GM20000 (cell line): ENCODE measurements at regions not wholly inside any gene's neighbourhood (a gene's known extent, or its start where the extent isn't known, plus 50 kb on each side); places are given as distances from the start of the nearest gene placed in this dataset.

Source experiments
- DNase-seq: peaks from one replicate; pipeline ENCODE4 v3.0.0; 2012; ENCODE audit warnings: low spot score
- TF ChIP-seq, protein P1 (sequence below): IDR thresholded peaks from 2 replicates; pipeline ENCODE4 v1.5.1; 2012; ENCODE audit warnings: mild to moderate bottlenecking, control low read depth; ENCODE audit errors: extremely low read depth, missing control alignments

DNA sequence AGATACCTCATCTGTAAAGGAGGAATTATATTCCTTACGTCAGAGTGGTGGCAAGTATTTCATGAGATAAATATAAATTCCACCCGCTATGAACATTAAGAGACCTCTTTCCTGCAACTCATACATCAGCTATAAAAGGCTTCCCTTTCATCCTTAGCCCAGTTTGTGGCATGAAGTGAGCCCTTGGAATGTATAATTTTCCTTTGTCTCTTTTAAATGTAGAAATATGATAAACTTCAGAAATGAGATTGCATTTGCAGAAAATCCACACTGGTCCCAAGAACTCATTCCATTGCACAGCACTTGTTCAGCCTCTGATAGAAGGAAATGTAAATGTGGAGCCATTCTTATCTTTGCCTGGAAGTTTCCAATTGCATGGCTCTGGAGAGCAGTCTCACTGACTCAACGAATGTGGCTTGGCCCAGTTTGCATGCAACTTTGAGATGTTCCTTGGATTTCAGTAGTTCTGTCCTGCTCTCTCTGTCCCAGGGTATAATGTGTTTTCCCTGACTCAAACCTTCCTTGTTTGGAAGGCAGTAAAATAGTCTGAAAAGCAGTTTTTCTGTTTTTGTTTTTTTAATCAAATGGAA, 746.4 kb downstream of the CDH11 start:
- DNase-seq, result no peak
- TF ChIP-seq, protein P1, sequence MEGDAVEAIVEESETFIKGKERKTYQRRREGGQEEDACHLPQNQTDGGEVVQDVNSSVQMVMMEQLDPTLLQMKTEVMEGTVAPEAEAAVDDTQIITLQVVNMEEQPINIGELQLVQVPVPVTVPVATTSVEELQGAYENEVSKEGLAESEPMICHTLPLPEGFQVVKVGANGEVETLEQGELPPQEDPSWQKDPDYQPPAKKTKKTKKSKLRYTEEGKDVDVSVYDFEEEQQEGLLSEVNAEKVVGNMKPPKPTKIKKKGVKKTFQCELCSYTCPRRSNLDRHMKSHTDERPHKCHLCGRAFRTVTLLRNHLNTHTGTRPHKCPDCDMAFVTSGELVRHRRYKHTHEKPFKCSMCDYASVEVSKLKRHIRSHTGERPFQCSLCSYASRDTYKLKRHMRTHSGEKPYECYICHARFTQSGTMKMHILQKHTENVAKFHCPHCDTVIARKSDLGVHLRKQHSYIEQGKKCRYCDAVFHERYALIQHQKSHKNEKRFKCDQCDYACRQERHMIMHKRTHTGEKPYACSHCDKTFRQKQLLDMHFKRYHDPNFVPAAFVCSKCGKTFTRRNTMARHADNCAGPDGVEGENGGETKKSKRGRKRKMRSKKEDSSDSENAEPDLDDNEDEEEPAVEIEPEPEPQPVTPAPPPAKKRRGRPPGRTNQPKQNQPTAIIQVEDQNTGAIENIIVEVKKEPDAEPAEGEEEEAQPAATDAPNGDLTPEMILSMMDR, result no peak

DNA sequence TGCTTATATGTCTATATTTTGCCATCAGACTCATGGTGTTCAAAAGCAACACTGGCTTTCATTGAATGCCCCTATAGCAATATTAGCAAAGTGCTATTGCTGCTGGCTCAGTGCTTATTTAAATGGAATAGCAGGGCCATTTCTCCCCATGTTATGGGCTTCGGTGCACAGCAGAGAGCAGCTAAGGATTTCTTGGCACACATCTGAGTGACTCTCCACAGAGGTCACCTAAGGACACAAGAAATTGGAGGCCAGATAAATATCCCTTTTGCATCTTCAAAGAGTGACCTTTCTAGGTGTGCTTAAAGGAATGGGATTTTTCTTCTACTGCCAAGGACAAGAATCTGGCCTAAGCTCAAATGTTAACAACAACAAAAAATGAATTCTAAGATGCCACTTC, 751.8 kb downstream of the CDH11 start:
- TF ChIP-seq, protein P1, result no peak

DNA sequence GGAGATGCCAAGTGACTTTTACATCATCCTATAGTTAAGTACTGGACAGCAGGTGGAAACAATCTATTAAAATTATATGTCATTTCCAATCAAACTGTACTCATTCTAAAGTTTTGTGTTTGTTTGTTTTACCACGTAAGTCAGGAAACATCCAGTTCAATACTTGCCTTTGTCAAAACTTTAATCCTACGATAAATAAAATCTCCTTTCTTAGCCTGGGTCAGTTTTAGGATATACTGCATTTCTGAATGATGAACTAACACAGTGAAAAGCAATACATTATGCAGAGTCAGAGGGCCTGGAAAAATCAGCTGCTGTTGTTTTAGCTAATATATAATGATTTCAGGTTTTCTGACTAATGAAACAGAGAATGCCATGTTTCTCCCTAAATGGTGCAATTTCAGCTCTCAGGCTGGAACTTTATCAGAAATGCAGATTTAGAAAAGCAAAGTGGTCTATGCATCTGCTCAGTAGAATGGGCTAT, 756.4 kb downstream of the CDH11 start:
- TF ChIP-seq, protein P1, result no peak
- DNase-seq, result no peak

More for the DNA sequence above, 751.8 kb downstream of the CDH11 start:
- no peak for DNase-seq

DNA sequence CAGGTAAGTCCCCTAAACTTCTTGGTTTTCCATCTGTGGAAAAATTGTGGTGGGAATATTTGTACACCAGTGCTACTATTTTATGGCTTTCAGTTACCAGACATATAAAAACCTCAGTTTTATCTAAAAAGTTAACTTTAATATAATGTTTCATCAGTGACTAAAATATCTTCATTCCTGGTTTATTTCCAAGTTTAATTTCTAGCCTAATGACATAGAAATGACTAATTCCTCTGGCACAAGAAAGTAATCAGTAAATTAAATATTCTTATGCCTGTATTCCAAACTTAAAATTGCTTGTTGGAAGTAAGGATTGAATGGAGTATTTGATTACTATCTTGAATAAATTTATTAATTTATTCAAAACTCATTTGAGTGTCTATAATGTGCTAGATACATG, 757.0 kb downstream of the CDH11 start:
- no peak for DNase-seq
- TF ChIP-seq, protein P1, result no peak

DNA sequence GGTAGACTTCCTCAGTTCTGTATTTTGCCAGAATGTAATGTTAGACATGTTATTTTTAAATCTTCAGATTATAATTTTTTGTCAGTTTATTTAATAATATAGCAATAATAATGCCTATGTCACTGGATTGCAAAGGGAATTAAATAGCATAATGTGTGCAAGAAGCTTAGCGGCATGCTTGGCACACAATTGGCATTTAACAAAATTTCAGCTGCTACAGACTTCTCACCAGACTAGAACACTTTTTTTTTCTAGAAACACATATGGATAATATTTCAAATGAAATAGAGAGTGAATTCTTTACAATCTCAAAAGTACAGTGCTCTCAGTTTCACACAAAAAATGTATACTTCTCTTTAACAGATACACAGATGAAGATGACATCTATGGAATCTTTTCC, 757.4 kb downstream of the CDH11 start:
- TF ChIP-seq, protein P1, result no peak
- DNase-seq, result no peak

DNA sequence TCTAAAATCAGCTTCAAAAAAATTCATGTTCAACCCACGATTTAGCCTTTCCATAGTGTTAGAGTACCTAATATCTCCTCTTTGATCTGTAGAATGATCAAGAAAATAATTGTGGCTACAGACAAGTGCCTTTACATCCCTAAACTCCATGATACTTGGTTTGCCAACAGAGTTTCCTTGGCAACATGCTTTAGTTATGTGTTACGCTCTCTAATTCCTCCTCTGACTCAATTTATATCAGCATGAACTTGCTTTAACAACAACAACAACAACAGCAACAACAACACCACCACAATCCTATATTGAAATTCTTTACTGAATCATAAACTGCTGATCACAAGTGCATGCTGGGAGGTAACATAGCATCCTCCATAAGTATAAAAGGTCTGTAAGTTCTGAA, 757.8 kb downstream of the CDH11 start:
- TF ChIP-seq, protein P1, result no peak
- no peak for DNase-seq

DNA sequence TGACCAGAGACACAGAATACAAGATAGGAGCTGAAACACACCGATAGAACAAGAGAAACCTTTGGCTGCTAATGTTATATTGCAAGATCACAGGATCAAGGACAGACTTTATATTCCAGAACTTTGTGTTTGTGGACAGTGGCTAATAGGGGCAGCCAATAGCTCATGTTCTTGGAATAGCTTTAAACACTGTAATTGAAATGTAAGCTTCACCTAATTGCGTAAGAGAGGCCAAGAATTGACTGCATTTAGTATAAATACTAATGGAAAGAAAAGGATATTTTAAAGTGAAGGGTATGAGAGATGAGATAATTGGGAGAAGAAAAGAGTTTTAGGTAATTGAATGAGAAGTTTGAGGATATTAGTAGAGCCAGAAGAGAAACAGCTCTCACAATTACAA, 758.8 kb downstream of the CDH11 start:
- TF ChIP-seq, protein P1, result no peak
- DNase-seq, result no peak
